GM18873 (cell line): ENCODE measurements at regions not wholly inside any gene's neighbourhood (a gene's known extent, or its start where the extent isn't known, plus 50 kb on each side); places are given as distances from the start of the nearest gene placed in this dataset.

Experiments used
- ATAC-seq: cut with Tn5 transposase; IDR thresholded peaks from one replicate; pipeline ENCODE4 v1.9.1; 2021; ENCODE audit warnings: mild to moderate bottlenecking, moderate library complexity, moderate number of reproducible peaks; ENCODE audit not compliant: unreplicated experiment, low FRiP score

DNA sequence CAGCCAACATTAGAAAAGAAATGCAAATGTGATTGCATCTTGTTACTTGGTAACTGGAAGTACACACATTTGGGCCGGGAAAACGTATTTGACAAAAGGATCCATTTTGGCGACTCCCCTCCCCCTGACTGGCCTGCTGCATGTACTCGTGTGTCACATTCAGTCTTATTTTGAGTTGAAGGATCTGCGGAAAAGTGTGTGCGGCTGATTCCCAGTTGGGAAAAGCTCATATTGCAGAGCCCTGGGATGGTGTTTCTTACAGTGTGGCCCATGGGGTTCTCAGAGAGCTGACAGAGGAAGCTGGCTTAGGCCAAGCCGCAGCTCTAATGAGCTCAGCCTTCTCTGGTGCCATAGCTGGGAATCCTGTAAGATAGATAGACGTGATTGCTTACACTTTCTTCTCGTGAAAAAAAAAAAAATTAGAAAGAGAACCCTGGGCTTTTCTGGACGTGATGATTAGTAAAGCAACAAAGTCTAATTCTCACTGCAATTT, 170.3 kb upstream of the ARGLU1 start:
- ATAC-seq: no peak

DNA sequence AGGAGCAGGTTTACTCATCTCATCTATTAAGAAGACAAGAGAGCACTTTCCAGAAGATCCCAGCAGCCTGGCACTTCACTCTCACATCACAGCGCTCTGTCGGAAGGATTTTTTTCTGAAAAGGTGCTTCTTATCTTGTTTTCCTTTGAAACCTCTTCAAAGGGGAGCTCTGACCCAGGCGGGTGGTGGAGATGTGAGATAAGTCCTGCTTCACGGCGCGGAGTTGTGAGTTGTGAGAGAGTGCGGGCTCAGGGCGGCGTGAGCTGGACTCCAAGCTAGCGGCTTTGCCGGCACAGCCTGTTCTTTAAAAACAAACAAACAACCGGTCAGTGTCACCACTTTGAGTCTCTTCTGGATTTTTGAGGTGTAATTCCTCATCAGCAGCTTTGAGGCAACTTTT, 169.0 kb upstream of the ARGLU1 start:
- no peak for ATAC-seq

DNA sequence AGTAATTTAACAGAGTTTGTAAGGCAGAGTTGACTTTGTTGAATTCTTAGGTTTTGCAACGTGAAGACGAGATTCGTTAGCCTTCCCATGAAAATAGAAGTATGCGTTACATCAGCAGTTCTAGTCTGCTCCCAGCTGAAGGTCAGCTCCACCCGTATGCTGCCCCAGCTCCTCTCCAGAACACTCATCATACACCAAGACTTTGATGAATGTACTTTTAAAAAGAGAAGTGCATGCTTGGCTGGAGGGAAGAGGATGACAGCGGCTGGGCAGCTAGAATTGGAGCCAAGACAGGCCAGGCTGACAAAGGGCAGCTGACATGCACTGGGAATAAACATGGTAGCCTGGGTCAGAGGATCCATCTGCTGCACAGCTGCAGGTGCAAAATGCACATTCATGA, 166.3 kb upstream of the ARGLU1 start:
- ATAC-seq: no peak

DNA sequence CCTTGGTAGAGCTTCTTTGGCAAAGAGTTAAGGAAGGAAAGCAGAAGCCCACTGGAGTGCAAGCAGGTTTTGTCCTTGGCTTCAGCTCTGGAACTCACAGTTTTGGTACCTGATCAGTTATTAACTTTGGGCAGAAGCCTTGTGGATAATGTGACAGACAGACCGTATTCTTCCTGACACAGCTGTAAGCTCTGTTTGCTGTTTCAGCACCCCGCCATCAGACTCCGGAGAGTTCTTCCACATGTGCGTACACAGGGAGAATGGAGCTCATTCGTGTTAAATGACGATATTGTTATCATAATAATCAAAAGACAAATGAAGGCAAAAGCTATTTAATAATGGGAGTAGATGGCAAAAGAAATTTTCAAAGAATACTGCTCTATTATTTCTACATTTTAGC, 155.1 kb upstream of the ARGLU1 start:
- no peak for ATAC-seq

DNA sequence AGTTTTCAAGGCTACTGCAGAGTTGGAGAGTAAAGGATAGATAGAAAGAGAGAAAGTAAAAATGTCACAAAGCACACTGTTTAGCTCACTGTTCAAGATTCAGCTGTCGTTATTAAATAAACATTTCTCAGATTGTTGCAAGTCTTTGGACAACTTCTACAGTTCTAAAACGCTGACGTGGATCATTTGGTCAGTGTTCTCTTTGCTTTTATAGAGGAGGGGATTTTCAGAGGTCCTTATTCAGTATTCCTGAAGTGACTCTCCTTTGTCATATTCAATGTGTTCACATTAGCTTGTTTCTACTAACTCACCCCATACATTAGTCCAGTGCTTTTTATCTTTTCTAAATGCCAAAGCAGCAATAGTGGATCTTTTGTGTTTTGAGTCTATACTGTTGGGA, 154.7 kb upstream of the ARGLU1 start:
- no peak for ATAC-seq

DNA sequence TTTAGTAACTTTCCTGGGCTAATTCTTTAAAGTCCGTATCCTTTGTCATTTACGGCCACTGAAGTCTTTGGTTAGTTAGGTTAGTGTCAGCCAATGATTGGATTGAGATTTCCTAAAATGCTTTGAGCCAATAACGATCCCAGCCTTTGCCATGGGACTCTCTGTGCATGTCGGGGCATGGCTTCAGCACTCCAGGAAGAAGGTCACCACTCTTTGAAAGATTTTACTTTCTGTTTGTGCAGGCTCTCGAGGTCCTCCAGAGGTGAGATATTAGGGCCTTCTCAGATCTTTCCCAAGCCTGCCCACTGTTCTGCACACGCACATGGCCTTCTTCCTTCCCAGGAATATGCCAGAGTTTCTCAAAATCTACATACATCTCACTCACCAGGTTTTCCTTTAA, 153.7 kb upstream of the ARGLU1 start:
- no peak for ATAC-seq

DNA sequence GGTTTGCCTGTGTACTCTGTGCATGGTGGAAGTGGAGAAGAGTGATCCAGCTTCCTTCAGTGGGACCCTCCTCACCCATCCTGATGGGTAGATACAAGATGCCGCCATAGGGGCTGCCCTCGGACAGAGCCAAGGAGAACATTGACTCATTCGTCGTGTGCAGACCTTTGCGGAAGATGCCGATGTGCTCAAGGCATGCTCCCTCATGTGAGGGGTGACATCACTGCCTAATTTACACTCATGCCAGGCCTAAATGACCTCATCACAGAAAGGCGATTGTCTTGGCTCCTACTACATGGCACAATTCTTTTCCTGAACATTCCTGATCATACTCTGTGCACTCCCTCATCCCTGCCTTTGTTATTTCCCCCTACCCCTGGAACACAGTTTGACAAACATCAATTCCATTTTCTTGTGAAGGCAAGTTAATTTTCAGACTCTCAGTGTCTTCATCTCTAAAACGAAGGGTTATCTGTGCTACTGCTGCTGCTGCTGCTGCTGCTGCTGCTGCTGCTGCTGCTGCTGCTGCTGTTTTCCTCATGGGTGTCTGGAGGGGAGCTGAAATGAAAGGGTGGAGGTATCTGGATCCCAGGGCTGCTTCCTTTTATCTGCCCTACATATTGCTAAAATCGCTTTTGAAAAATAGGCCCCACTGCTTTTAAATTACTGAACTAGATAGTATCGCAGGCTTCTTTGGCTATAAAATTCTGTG, 146.5 kb upstream of the ARGLU1 start:
- no peak for ATAC-seq

DNA sequence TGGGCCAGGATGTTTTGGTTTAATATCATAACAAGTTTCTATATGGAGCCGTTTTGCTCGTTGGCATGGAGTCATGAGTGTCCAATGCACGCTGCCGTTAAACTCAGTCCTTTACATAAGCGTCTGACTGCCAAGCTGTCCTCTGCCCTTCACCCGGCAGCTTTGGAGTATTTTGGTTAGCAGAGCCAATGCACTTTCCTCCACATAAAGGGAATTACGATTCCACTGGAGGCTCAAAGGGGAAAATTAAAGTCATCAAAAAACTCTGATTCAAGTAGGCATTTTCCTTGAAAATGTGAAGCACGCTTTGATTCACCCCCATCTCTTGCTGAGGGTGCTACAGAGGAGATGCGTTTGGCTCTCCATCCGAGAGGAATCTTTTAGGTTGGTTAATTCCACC, 144.4 kb upstream of the ARGLU1 start:
- ATAC-seq: no peak

DNA sequence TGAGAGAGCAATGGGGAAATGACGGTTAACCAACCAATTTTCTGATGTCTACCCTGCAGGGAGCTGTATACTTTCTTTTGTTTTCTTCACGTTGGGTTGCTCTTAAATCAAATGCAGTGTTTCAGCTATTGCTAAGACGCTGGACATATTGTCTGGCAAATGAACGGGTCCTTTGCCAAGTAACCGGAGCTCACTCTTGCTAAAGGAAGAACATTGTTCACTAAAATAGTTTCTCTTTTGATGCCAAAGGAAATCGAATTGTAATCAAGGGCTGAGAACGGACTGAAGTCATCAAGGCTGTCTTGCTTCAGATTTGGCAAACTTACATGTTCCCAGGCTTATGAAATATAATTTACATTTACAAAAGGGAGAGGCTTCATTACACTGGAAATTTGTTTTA, 142.3 kb upstream of the ARGLU1 start:
- ATAC-seq: no peak

DNA sequence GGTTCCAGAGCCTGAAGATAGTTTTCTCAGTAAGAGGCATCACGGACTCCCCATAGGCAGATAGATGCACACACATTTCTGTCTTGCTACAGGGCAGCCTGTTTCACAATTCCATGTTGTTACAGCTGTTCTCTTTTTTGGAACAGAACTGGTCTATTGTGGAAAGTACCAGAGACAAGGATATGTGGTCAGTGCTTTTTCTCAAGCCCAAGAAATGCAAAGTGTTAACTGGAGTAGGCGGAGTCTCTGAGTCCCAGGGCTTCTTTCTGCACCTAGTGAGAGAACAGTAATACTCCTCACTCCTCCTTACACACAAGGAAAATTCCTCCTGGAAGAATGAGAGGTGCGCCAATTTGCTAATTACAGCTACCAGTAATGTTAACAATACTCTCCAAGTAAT, 141.6 kb upstream of the ARGLU1 start:
- ATAC-seq: no peak

DNA sequence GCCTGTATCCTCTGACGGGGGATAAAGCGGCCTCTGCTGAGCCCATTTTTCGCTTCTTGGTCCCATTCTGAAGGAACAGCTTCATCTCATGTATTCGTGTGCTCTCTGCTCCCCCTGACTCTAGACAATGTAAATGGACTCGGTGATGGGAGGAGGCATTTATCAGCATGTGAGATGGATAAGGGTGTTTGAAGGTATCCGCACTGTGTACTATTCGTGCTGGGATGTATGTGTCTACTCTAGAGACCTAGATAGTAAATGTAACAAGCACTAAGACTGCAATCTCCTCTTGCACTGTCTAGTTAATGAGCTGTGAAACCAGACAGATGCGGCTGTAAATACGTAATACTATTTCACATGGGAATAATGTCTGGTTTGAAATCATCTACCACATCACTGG, 134.6 kb upstream of the ARGLU1 start:
- ATAC-seq: no peak

DNA sequence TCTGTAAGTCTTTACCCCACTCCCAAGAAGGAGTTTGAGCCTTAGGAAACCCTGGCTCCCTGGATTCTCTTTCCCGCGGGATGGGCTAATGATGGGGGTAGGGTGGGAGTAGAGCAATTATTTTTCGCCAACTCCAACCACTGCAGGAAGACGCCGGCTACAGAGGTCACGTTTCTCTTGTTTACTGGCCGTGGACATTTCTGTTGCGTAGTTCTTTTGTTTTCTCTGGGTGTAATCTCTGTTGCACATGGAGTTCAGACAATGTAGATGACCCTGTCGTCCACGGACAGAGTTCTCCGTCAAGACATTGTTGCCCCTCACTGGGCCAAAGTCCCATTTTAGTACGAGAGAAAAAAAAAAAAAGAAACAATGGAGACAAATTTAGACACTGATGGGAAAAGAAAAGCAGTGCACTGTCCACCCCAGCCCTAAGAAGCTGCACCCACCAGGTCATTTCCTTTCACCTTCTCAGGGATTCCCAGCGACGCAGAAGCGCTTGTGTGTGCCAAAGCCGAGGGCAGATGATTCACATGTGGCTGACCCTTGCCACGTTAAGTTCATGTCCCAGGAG, 133.9 kb upstream of the ARGLU1 start:
- ATAC-seq: no peak

DNA sequence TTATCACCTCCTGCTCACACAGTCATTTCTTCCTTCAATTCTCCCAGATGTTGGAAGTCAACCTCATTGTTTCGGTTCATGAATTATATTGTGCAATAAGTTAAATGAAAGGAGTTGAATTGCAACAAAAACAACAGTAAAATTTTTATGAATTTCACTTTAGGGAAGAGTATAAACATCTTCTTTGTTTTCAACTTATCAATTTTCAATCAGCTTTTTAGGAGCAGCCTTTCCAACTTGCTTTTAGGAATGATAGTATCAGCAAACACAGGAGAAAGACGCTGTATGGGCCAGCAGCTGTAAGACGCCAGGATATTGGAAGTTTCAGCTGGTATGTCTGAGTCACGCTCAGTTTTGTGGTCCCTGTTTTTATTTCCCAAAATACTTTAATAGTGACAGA, 132.5 kb upstream of the ARGLU1 start:
- ATAC-seq: no peak

DNA sequence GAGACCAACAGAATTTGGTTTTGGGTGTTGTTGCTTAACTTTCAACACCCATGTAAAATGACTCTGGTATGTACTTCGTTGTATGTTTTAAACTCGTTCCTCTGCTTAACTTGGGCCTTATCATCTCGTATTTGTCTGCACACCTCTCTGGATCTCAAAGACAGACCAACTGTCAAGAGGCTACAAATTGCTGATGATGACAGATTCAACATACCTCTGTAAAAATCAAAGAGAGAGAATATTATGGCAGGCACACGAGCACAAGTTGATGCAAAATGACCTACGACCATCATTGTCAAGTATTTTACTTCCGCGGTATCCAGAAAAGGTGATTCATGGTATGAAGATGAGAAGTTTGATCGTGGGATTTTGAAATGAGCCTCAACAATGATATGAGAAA, 132.1 kb upstream of the ARGLU1 start:
- no peak for ATAC-seq

DNA sequence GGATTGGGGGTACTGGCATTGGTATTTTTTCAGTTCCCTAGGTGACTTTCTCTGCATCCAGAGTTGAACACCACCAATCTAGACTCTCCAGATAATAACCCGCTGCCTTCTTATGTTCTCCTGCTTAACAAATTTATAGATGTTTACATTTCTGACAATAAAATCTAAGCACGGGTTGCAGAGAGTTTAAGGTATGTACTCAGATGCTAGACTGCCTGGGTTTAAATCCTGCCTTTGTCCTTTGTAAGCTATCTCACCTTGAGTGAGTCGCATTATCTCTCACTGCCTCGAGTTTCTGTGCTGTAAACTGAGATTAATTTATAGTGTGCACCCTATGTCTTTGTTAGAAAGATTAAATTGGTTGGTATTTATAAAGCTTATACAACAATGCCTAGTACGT, 131.4 kb upstream of the ARGLU1 start:
- no peak for ATAC-seq

DNA sequence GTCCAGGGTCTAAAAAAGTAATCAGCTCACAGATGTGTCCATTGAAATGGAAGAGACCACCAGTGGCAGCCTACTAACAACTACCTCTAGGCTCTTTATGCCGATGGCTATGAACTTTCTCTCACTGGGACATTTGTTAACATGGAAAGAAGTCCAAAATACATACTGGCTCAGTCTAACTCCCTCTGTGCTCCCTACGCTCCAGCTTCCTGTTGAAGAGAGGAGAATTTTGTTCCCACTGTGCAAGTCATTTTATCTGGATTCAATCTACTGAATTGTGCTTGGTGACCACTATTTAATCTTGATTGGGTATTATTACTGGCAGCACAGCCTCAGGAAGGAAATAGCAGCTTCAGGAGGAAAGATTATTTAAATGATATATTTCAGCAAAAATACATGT, 128.8 kb upstream of the ARGLU1 start:
- ATAC-seq: no peak

DNA sequence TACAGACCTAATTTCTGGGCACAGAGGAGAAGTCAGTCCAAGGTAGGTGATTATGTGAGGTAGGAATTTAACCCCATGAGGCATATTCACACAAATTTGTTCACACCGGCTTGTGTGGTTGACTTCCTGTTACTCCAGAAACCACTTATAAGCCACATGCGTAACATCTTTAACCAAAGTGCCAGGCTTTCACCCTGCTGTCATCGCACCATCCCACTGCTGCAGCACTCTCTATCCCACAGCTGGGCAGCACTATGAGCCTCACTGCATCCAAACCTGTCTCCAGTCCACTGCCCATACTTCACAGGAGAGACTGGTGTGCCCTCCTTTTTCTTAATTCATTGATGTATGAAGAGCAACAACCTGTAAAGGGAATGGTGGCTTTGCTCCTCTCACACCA, 128.2 kb upstream of the ARGLU1 start:
- ATAC-seq: no peak

DNA sequence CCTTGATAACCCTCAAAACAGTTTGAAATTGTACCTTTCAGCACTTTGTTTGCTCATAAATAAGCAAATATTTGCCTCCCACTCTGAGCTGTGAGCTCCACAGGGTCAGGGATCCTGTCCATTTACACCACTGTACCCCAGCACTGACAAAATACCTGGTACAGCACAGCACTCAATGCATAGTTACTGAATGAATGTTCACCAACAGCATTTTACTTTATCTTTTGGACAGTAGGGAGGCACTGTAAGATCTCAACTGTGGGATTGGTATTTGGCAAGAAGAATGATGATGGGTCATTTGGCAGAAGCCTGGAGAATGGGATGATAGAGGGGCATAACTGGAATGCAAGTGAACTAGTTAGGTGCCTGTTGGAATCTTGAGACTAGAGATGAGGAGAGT, 127.2 kb upstream of the ARGLU1 start:
- ATAC-seq: no peak

DNA sequence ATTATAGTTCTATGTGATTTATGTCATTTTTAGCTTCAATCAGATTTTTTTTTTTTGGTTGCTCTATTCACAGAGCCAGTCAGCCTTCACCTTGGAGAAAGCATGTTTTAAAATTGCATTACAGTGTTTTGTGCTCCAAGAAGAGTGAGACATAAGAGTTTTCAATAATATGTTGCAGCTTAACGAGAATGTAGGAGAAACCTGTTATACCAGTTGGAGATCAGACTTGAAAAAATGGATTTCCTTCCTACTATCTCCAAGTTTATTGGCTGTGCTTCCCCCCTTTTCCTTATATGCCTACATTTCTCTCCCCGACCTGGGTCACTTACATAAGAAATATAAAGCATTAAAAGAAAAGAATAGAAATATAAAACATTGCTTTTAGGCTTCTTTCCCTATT, 123.9 kb upstream of the ARGLU1 start:
- no peak for ATAC-seq

DNA sequence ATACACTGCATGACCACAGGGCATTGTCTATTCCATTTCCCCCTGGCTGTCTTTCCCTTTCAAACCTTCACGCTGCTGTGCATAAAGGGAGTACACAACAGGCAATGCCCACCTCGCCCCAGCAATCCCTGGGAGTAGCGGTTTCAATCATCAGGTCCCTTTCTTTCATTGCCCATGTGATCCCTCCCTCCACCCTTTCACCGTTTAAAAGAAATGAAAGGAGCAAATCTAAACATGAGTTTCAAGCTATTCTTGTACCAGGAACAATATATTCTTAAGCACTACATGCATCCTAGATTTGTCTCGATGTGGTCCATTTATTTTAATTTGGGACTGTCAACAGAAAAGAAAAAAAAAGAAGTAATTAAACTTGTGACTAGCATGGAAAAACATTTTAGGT, 123.4 kb upstream of the ARGLU1 start:
- no peak for ATAC-seq

DNA sequence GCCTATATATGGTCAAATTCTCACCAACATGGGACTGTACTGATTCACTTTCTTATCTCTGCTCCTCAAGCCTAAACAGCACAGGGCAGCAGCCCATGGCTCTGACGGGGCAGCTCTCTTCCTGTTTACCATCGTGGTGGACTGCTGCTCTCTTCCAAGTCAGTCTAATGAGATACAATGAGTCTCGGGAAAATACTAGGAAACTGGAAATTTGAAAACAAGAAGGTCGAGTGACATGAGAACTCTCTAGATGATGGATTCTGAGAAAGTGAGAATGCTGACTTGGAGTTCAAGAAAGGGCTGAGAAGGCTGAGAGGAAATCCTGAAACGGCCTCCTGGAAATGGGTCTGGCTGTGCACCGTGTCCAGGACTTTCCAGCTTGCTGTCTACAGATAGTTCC, 122.8 kb upstream of the ARGLU1 start:
- no peak for ATAC-seq

DNA sequence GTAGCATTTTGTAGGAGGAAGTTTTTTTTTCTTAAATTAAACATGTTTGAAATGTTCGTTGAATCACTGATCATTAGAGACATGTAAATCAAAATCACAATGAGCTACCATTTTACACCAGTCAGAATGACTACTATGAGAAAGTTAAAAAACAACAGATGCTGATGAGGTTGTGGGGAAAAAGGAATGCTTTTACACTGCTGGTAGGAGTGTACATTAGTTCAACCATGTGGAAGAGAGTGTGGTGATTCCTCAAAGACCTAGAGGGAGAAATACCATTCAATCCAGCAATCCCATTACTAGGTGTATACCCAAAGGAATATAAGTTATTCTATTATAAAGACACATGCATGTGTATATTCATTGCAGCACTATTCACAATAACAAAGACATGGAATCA, 122.0 kb upstream of the ARGLU1 start:
- ATAC-seq: no peak

DNA sequence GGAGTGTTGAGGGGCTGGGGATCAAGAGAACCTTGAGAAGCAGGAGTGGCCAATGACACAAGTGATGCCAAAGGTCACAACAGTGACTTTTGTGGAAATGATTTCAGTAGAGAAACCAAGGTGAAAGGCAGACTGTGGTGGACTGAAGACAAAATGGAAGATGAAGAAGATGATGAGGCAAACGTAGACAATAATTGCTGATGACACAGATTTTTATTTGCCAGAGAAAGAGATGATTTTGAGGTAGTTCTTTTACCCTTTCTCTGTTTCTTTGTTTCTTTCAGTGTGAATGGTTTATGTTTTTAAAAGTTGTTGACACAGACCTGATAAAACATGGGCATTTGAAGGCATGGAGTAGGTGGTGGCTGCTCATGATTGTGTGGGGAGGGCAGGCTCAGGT, 121.0 kb upstream of the ARGLU1 start:
- no peak for ATAC-seq
